Stimulated activated CD4-positive, alpha-beta T cell treated with anti-CD3 and anti-CD28 coated beads, TNF-alpha, amount 100 ng/mL, for 24 hours (primary cell): ENCODE measurements at regions not wholly inside any gene's neighbourhood (a gene's known extent, or its start where the extent isn't known, plus 50 kb on each side); places are given as distances from the start of the nearest gene placed in this dataset.
"Not testable (repeated sequence)": the region's sequence is repeated elsewhere in the genome, so short reads cannot be mapped to it uniquely, and the experiment has no call there.

Experiments
- DNase-seq, 3 experiments: peaks; one replicate each; pipeline ENCODE4 v3.0.0-alpha.2; 2020; ENCODE audit warnings: low read depth in 3 of 3

GRCh38 chr2:12877761-12878160 is 161.0 kb downstream of the TRIB2 start:
- no peak for DNase-seq

GRCh38 chr2:12879649-12880048 is 162.9 kb downstream of the TRIB2 start:
- no peak for DNase-seq

GRCh38 chr2:12881952-12882351 is 165.2 kb downstream of the TRIB2 start:
- no peak for DNase-seq

GRCh38 chr2:12882393-12882792 is 165.7 kb downstream of the TRIB2 start:
- no peak for DNase-seq

GRCh38 chr2:12883906-12884305 is 167.2 kb downstream of the TRIB2 start:
- no peak for DNase-seq

- no peak for DNase-seq
Measured at GRCh38 chr2:12884713-12885282, 168.1 kb downstream of the TRIB2 start.

- no peak for DNase-seq
Measured at GRCh38 chr2:12890066-12890465, 173.3 kb downstream of the TRIB2 start.

GRCh38 chr2:12890481-12890991 is 173.8 kb downstream of the TRIB2 start:
- no peak for DNase-seq

GRCh38 chr2:12895017-12895416 is 178.3 kb downstream of the TRIB2 start:
- DNase-seq: no peak

GRCh38 chr2:12896318-12896982 is 179.7 kb downstream of the TRIB2 start:
- DNase-seq: no peak

- DNase-seq: no peak
Measured at GRCh38 chr2:12897181-12897580, 180.4 kb downstream of the TRIB2 start.

- DNase-seq: no peak
Measured at GRCh38 chr2:12903272-12903671, 186.5 kb downstream of the TRIB2 start.

- DNase-seq: no peak
Measured at GRCh38 chr2:12910431-12910830, 193.7 kb downstream of the TRIB2 start.

GRCh38 chr2:12915787-12916186 is 199.1 kb downstream of the TRIB2 start:
- no peak for DNase-seq

- DNase-seq: no peak
Measured at GRCh38 chr2:12918138-12918834, 201.6 kb downstream of the TRIB2 start.

- no peak for DNase-seq
Measured at GRCh38 chr2:12918835-12919445, 202.2 kb downstream of the TRIB2 start.

GRCh38 chr2:12921321-12921720 is 204.6 kb downstream of the TRIB2 start:
- no peak for DNase-seq

GRCh38 chr2:12923907-12924610 is 207.3 kb downstream of the TRIB2 start:
- no peak for DNase-seq

GRCh38 chr2:12926641-12927040 is 209.9 kb downstream of the TRIB2 start:
- DNase-seq: not testable (repeated sequence)

GRCh38 chr2:12928197-12928774 is 211.6 kb downstream of the TRIB2 start:
- no peak for DNase-seq

GRCh38 chr2:12928775-12929401 is 212.2 kb downstream of the TRIB2 start:
- DNase-seq: no peak
